ENCODE measurements at regions not wholly inside any gene's neighbourhood (a gene's known extent, or its start where the extent isn't known, plus 50 kb on each side); places are given as distances from the start of the nearest gene placed in this dataset.
"Not testable (repeated sequence)": the region's sequence is repeated elsewhere in the genome, so short reads cannot be mapped to it uniquely, and the experiment has no call there.

GRCh38 chr10:118805146-118805545 is 50.4 kb upstream of the CACUL1 start:
- no peak for DNase-seq (ENCODE audit: low read depth in 2 of 2)

- DNase-seq (ENCODE audit: low read depth in 2 of 2): no peak
Observed at GRCh38 chr10:118807512-118808305, 52.9 kb upstream of the CACUL1 start.

- no peak for DNase-seq (ENCODE audit: low read depth in 2 of 2)
Observed at GRCh38 chr10:118808601-118809356, 54.0 kb upstream of the CACUL1 start.

GRCh38 chr10:118809357-118810220 is 54.8 kb upstream of the CACUL1 start:
- no peak for DNase-seq (ENCODE audit: low read depth in 2 of 2)

- DNase-seq (ENCODE audit: low read depth in 2 of 2): no peak
Observed at GRCh38 chr10:118810796-118811505, 56.2 kb upstream of the CACUL1 start.

GRCh38 chr10:118811675-118812392 is 57.1 kb upstream of the CACUL1 start:
- no peak for DNase-seq (ENCODE audit: low read depth in 2 of 2)

- no peak for DNase-seq (ENCODE audit: low read depth in 2 of 2)
Observed at GRCh38 chr10:118812393-118812740, 57.6 kb upstream of the CACUL1 start.

- DNase-seq (ENCODE audit: low read depth in 2 of 2): not testable (repeated sequence)
Observed at GRCh38 chr10:118813001-118813400, 58.2 kb upstream of the CACUL1 start.

- no peak for DNase-seq (ENCODE audit: low read depth in 2 of 2)
Observed at GRCh38 chr10:118816471-118817168, 61.9 kb upstream of the CACUL1 start.

GRCh38 chr10:118817328-118818068 is 62.7 kb upstream of the CACUL1 start:
- no peak for DNase-seq (ENCODE audit: low read depth in 2 of 2)

- no peak for DNase-seq (ENCODE audit: low read depth in 2 of 2)
Observed at GRCh38 chr10:118818621-118819221, 64.0 kb upstream of the CACUL1 start.

- no peak for DNase-seq (ENCODE audit: low read depth in 2 of 2)
Observed at GRCh38 chr10:118820326-118821116, 65.8 kb upstream of the CACUL1 start.

GRCh38 chr10:118823256-118823907 is 68.6 kb upstream of the CACUL1 start:
- DNase-seq (ENCODE audit: low read depth in 2 of 2): no peak

GRCh38 chr10:118827053-118827452 is 72.3 kb upstream of the CACUL1 start:
- DNase-seq (ENCODE audit: low read depth in 2 of 2): no peak

GRCh38 chr10:118827466-118828155 is 72.8 kb upstream of the CACUL1 start:
- no peak for DNase-seq (ENCODE audit: low read depth in 2 of 2)

GRCh38 chr10:118832241-118832651 is 77.5 kb upstream of the CACUL1 start:
- DNase-seq (ENCODE audit: low read depth in 2 of 2): no peak

GRCh38 chr10:118834370-118834769 is 79.6 kb upstream of the CACUL1 start:
- not testable (repeated sequence) for DNase-seq (ENCODE audit: low read depth in 2 of 2)
